SK-N-SH (cell line): ENCODE measurements at regions not wholly inside any gene's neighbourhood (a gene's known extent, or its start where the extent isn't known, plus 50 kb on each side); places are given as distances from the start of the nearest gene placed in this dataset.

Experiments used
- EP300 ChIP-seq, 2 experiments: IDR thresholded peaks; 2 replicates each; pipeline versions ENCODE4 v1.4.0 to v1.6.1; 2012; ENCODE audit warnings: borderline replicate concordance in 1 of 2, low read depth in 1 of 2, low read length in 1 of 2
- EZH2phosphoT487 ChIP-seq: fragments of 200-600 bp; sonication (generic); IDR thresholded peaks from 2 replicates; pipeline ENCODE4 v1.6.1; 2017; ENCODE audit warnings: low read depth, mixed run types, mild to moderate bottlenecking, antibody characterized with exemption, moderate library complexity, borderline replicate concordance
- GABPA ChIP-seq: IDR thresholded peaks from 2 replicates; pipeline ENCODE4 v1.4.0; 2012; ENCODE audit warnings: low read depth, mild to moderate bottlenecking
- RCOR1 ChIP-seq: fragments of 150-350 bp; IDR thresholded peaks from 2 replicates; pipeline ENCODE4 v1.6.1; 2017; ENCODE audit warnings: antibody characterized with exemption, low read length
- TF ChIP-seq, protein P1 (sequence below): fragments of 200-600 bp; sonication (generic); IDR thresholded peaks from 2 replicates; pipeline ENCODE4 v1.6.1; 2017; ENCODE audit warnings: antibody characterized with exemption, mild to moderate bottlenecking, moderate library complexity

DNA sequence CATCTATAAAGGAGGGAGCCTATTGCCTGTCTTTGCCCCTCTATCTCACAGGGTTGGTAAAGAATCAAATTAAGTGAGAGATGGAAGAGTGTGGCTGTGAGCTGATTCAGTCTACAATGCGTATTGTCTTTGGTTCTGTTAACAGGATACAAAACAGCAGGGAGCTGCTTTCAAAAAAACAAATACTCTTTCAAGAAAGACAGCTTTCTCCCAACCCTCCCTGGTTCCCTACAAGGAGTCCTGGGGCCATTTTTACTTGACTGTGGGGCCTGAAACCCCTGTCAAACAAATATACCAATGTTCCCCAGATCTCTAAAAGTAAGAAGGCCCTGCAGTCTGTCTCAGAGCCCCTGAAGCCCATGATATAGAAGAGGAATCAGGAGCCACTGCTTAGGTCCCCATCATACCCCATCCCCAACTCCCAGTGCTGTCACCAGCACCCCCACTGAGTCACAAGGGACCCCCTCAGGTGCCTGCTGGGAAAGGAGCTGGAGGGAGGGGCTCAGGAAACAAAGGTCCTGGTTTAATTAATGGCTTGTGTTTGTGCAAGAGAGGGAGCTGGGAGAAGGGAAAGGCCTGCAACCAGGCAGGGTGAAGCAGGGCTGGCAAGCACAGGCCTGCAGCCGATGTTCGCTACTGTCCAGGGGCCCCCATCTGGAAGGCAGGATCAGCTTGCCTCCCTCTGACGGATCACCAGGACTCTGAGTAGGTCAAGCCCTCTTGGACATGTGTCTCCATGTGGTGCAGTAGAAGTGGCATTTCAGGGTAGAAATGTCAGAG lies 182.0 kb upstream of the GHITM start:
- TF ChIP-seq, protein P1, sequence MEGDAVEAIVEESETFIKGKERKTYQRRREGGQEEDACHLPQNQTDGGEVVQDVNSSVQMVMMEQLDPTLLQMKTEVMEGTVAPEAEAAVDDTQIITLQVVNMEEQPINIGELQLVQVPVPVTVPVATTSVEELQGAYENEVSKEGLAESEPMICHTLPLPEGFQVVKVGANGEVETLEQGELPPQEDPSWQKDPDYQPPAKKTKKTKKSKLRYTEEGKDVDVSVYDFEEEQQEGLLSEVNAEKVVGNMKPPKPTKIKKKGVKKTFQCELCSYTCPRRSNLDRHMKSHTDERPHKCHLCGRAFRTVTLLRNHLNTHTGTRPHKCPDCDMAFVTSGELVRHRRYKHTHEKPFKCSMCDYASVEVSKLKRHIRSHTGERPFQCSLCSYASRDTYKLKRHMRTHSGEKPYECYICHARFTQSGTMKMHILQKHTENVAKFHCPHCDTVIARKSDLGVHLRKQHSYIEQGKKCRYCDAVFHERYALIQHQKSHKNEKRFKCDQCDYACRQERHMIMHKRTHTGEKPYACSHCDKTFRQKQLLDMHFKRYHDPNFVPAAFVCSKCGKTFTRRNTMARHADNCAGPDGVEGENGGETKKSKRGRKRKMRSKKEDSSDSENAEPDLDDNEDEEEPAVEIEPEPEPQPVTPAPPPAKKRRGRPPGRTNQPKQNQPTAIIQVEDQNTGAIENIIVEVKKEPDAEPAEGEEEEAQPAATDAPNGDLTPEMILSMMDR: no peak
- TF ChIP-seq EP300 (IDR thresholded peaks at IDR 0.05; ENCODE audit: borderline replicate concordance in 1 of 2, low read depth in 1 of 2, low read length in 1 of 2) (no peak), RCOR1 (no peak), GABPA (no peak), EZH2phosphoT487 (no peak)
